Thyroid gland (tissue), 4 donors: ENCODE measurements at regions not wholly inside any gene's neighbourhood (a gene's known extent, or its start where the extent isn't known, plus 50 kb on each side); places are given as distances from the start of the nearest gene placed in this dataset.

Source experiments
- CTCF ChIP-seq, 6 experiments: fragments of 200-600 bp in 3 of 6; fragments of 450-650 bp in 3 of 6; sonication (generic) in 3 of 6; IDR thresholded peaks; one replicate each; pipeline ENCODE4 v1.5.1; 2016 to 2019; ENCODE audit warnings: antibody characterized with exemption in 6 of 6, mild to moderate bottlenecking in 2 of 6, inconsistent platforms in 1 of 6, moderate library complexity in 1 of 6
- POLR2A ChIP-seq, 2 donors: fragments of 450-650 bp; IDR thresholded peaks; one replicate each; pipeline ENCODE4 v1.6.1; 2017; ENCODE audit warnings: antibody characterized with exemption in 2 of 2, mild to moderate bottlenecking in 2 of 2, moderate library complexity in 1 of 2

GRCh38 chr10:62654966-62655336 is 149.6 kb upstream of the ADO start:
- TF ChIP-seq POLR2A (IDR thresholded peaks at IDR 0.05) (no peak), CTCF (IDR thresholded peaks at IDR 0.05) (no peak)
